DMS114 treated with DMSO at 0.1 percent for 48 hours (cell line): ENCODE measurements at regions not wholly inside any gene's neighbourhood (a gene's known extent, or its start where the extent isn't known, plus 50 kb on each side); places are given as distances from the start of the nearest gene placed in this dataset.

Source experiments
- DNase-seq: peaks from one replicate; lab custom pipeline; 2025; ENCODE audit not compliant: unreplicated experiment; lab: John Stamatoyannopoulos, UW

- DNase-seq, result no peak
Measured at GRCh38 chr9:38287420-38287985, 105.0 kb upstream of the ALDH1B1 start.

DNA sequence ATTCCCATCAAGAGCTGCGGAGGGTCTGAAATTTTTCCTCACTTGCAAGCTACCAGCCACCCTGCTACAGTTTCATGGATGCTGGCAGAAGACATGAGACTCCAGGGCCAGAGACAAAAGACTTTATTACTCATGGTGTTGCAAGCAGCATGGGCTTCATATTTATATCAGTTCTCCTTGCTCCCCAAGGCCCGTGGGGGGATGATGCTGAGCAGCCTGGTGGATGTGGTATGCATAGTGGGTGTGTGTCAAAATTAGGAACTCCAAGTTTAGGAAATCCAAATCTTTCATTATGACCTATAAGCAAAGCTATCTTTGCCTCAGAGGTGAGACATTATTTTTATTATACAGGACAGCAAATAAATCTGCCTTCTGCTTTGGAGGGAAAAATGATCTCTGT is 105.7 kb upstream of the ALDH1B1 start:
- no peak for DNase-seq

DNA sequence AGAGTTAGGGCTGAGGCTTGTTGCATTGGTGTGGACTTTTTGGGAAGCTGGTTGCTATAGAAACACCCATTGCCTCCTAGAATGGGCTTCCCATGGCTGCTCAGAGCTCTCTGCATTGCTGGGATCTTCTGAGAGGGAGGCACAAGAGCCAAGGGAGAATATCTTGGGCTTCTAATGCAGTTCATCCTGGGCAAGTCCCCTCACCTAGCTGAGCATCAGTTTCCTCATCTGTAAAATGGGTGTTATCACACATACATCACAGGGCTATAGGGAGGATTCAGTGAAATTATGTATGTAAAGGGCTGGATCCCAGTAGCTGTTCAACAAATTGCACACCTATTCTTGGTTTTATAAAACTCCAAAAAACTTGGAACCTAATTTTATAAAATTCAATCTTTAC is 106.1 kb upstream of the ALDH1B1 start:
- DNase-seq, result no peak

DNA sequence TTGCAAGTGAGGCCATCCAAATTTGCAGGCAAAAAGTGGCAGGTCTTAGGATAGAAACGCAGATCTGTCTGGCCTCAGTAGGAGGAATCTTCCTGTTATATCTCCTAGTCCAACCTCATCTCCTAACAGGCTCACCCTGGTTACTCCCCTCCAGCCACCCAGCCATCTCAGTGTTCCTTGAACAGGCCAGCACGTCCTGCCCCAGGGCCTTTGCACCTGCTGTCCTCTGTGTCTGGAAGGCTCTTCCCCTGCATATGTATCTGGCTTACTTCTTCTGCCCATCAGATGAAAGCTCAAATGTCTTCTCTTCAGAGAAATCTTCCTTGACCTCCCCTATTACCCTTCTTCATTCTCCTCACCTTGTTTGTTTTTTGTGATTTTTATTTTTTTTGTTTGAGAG is 107.3 kb upstream of the ALDH1B1 start:
- no peak for DNase-seq

- DNase-seq, result no peak
Measured at GRCh38 chr9:38284588-38285051, 107.9 kb upstream of the ALDH1B1 start.

- no peak for DNase-seq
Measured at GRCh38 chr9:38284039-38284575, 108.4 kb upstream of the ALDH1B1 start.

GRCh38 chr9:38282756-38283155 is 109.7 kb upstream of the ALDH1B1 start:
- DNase-seq, result no peak

GRCh38 chr9:38281917-38282316 is 110.6 kb upstream of the ALDH1B1 start:
- no peak for DNase-seq

- no peak for DNase-seq
Measured at GRCh38 chr9:38281196-38281595, 111.3 kb upstream of the ALDH1B1 start.

DNA sequence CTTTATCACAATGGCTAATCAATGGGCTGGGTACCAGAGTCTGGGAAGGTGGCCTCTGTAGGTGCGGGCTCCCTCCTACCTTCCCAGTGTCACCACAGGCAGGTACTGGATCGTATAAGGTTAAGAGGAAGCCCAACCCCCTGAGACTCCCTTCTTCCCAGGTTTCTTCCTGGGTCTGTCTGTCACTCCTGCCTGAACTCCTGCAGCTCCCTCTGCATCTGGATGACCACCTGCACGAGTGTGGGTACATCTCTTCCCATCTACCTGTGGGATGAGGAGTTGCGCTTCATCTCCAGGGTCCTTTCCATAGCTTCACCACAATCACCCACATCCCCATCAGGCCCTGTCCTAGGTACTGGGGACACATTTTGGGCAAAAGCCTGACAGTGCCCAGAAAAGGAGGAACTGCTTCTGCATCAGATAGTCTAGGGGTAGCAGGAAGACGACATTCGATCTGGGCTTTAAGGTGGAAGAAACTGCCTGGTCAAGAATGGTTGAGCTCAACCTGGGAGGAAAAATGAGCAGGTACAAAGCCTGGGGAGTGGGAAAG is 112.2 kb upstream of the ALDH1B1 start:
- DNase-seq, result no peak

- no peak for DNase-seq
Measured at GRCh38 chr9:38278931-38279679, 113.4 kb upstream of the ALDH1B1 start.

DNA sequence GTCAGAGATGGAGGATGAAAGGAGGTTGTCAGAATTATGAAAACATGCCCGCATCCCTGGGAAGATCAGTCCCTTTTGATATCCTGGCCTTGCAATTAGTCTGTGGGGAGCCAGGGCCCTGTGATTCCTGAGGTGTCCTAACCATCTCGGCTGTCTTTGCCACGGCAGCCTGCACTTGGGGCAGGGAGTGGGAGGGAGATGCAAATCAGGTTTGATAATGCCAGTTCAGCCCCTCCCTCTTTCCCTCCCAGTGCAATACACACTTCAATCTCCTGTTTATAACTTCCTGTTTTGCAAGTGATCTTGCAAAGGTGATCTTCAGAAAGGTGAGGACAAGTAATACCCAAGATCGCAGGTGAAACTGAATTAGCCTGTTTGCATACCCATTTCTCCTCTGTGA is 114.0 kb upstream of the ALDH1B1 start:
- DNase-seq, result no peak

GRCh38 chr9:38277601-38278200 is 114.8 kb upstream of the ALDH1B1 start:
- no peak for DNase-seq

DNA sequence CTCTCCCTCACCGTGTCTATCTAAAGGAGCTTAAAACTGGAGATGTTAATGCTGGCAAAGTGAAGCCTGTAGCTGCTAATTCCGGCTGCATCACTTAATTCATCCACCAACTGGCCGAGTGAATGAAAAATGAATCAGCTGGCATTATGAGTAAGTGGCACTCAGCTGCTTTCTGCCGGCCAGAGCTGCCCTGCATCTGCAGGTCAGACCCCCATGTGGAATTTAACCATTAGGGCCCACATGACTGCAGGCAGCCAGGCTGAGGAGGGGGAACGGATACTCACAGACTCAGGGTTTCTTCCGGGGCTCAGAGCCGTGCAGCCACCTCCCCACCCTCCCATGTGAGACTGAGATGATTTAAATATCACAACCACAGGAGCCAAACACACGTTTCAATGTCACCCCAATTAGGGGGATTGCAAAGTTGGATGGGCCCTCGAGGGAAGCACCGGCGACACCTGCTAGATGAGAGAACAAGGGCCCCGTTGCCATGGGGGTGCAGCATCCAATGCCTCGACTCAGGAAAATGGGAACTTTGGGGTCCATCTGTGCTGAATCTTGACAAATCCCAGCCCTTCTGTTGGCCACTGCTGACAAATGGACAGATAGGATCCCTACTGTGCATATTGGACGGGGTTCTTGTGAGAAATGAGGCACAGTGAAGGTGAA is 115.6 kb upstream of the ALDH1B1 start:
- no peak for DNase-seq

GRCh38 chr9:38274800-38275199 is 117.7 kb upstream of the ALDH1B1 start:
- DNase-seq, result no peak

- DNase-seq, result no peak
Measured at GRCh38 chr9:38272710-38273109, 119.8 kb upstream of the ALDH1B1 start.

GRCh38 chr9:38271666-38272241 is 120.7 kb upstream of the ALDH1B1 start:
- no peak for DNase-seq

DNA sequence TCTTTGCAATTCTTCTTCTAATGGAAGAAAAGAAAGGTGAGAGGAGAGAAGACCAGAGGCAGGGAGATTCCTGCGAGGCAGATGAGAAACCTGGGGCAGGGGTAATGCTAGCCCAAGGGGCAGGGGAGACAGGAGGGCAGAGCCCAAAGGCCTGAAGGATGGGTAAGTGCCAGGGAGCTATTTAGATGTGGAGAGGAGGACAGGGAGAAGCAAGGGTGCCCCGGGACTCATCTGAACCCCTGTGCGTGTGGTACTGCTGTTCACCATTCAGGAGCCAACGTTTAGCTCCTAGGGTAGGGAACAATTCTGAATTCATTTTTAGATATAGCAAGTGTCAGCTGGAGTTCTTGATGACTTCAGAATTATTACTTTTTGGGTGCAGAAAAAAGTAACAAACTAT is 122.7 kb upstream of the ALDH1B1 start:
- DNase-seq, result no peak

GRCh38 chr9:38263532-38263931 is 129.0 kb upstream of the ALDH1B1 start:
- DNase-seq, result peak; percentile 22

- DNase-seq, result no peak
Measured at GRCh38 chr9:38259519-38260218, 132.8 kb upstream of the ALDH1B1 start.
